ENCODE measurements at regions not wholly inside any gene's neighbourhood (a gene's known extent, or its start where the extent isn't known, plus 50 kb on each side); places are given as distances from the start of the nearest gene placed in this dataset.

- TF ChIP-seq ATF7 (IDR thresholded peaks at IDR 0.05) (no peak), ATF7 (CRISPR knock-in tag; IDR thresholded peaks at IDR 0.05) (no peak), ZKSCAN1 (IDR thresholded peaks at IDR 0.05; ENCODE audit: low read length) (no peak), ZNF768 (CRISPR knock-in tag; IDR thresholded peaks at IDR 0.05) (peak; percentile 37; the same call in 1 of the 2 replicates), HMGXB4 (CRISPR knock-in tag; IDR thresholded peaks at IDR 0.05; ENCODE audit: borderline replicate concordance in 1 of 2, low read depth in 1 of 2) (no peak), RBAK (CRISPR knock-in tag; IDR thresholded peaks at IDR 0.05) (no peak), CC2D1A (CRISPR knock-in tag; IDR thresholded peaks at IDR 0.05) (no peak), FOSL2 (CRISPR knock-in tag; IDR thresholded peaks at IDR 0.05) (peak; percentile 41; the same call in 1 of the 2 replicates), GZF1 (CRISPR knock-in tag; IDR thresholded peaks at IDR 0.05) (no peak), STAT6 (CRISPR knock-in tag; IDR thresholded peaks at IDR 0.05; ENCODE audit: borderline replicate concordance) (no peak), RARA (CRISPR knock-in tag; IDR thresholded peaks at IDR 0.05) (peak; percentile 87), ATF7-NPFF (CRISPR knock-in tag; IDR thresholded peaks at IDR 0.05; ENCODE audit: low read depth) (no peak), PHF8 (CRISPR knock-in tag; IDR thresholded peaks at IDR 0.05) (no peak), ZNF773 (CRISPR knock-in tag; IDR thresholded peaks at IDR 0.05; ENCODE audit: borderline replicate concordance) (no peak), HNF1B (CRISPR knock-in tag; IDR thresholded peaks at IDR 0.05) (peak; percentile 45; the same call in 1 of the 2 replicates), ZEB1 (IDR thresholded peaks at IDR 0.05; ENCODE audit: insufficient replicate concordance, low read depth) (no peak), SMAD1 (CRISPR knock-in tag; IDR thresholded peaks at IDR 0.05; ENCODE audit: borderline replicate concordance, low read depth) (0 out of 2 replicates have a peak, but pooled peaks have one; percentile 46), ZNF841 (CRISPR knock-in tag; IDR thresholded peaks at IDR 0.05; ENCODE audit: borderline replicate concordance) (no peak), ZNF788 (CRISPR knock-in tag; IDR thresholded peaks at IDR 0.05; ENCODE audit: borderline replicate concordance) (no peak), ETV5 (CRISPR knock-in tag; IDR thresholded peaks at IDR 0.05; ENCODE audit: borderline replicate concordance) (peak; percentile 59; the same call in 1 of the 2 replicates), ZNF800 (CRISPR knock-in tag; IDR thresholded peaks at IDR 0.05) (no peak), HINFP (CRISPR knock-in tag; IDR thresholded peaks at IDR 0.05; ENCODE audit: low read depth) (no peak)
Measured at GRCh38 chr6:167750956-167751358, 75.8 kb upstream of the AFDN start (continued).
